HG03135 (cell line): ENCODE measurements at regions not wholly inside any gene's neighbourhood (a gene's known extent, or its start where the extent isn't known, plus 50 kb on each side); places are given as distances from the start of the nearest gene placed in this dataset.
"Not testable (repeated sequence)": the region's sequence is repeated elsewhere in the genome, so short reads cannot be mapped to it uniquely, and the experiment has no call there.

Experiments
- ATAC-seq: cut with Tn5 transposase; IDR thresholded peaks from one replicate; pipeline ENCODE4 v1.9.1; 2021; ENCODE audit warnings: mild to moderate bottlenecking, moderate library complexity; ENCODE audit not compliant: unreplicated experiment

GRCh38 chr12:24381790-24382189 is 432.3 kb upstream of the SOX5 start:
- no peak for ATAC-seq

DNA sequence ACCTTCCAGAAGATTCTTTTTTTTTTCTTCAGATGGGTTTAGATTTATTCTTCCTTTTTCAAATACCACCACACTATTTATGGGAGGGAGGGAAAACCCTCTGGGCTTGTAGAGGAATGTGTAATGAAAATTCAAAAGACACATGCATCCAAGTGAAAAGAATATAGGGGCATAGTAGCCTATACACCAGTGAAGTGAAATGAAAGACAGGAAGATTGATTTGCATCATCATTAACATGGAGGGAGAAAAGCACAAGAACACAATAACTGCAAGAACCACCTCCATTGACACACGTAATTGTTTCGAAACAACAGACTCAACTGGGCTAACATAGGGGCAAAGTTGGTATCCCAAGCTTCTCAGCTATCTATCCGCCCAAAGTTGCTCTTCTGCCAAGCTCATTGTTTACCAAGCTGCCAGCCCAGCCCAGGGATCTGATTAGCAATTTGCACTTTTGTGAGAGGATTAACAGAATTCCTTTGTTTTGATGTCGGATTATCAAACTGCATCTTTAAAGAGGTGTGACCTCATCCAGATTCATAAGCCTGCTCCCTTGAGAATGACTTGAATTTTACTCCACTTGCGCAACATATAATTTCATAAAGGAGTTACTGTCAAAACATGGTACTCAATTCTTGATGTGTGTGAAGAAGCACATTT is 430.5 kb upstream of the SOX5 start:
- ATAC-seq = no peak

DNA sequence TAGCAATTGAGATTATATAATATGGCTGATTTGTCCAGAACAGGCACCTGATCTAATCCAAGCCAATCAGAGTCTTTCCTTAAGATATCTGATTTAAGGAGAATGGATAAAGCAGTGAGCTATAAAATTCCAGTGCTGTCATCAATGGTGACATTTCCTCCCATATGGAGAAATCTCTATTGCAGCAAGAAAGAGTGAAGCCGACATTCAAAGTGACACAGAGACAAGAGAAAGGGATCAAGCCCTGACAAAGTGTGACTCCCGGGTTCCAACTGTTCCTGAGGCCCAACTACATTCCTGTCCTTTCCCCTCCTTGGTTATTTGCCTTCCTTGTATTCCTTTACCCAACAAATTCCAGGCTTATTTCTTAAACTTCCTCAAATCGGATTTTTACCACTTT is 430.0 kb upstream of the SOX5 start:
- ATAC-seq = no peak

DNA sequence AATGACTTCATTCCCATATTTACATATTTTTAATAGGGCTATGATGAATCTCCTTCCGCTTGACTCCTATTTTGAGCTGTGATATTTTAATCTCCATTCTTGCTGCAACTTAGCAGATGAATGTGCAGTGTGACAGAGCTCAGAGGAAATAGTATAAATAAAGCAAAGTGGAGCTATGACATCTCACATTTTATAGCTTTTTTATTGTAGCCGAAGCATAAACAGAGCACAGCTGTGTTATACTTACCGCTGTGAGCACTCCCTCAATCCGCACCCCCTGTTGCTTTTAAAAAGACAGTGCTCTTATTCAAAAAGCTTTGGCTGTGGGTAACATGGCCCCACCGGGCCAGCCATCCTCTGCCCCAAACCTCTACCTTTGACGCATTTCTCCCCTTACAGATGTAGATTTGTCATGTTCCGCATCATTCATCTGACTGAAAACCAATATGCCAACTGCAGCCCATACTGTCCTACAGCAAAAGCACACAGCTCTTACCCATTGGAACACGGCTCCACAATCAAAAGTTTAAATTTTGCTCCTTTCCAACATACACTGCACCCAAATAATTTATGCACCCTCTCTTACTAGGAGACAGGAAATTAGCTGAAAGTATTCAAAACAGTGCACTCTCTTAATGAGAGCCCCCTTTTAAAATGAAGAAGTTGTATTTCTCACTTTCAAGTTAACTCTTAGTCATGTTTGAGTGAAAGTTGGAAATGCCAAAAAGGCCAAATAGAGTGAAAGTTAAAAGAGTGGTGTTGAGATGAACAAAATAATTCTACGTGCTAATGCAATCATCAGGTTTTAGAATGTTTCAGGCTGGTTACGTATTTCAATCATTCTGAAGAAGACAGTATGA is 429.3 kb upstream of the SOX5 start:
- ATAC-seq = peak; percentile 82

GRCh38 chr12:24374452-24374851 is 425.0 kb upstream of the SOX5 start:
- ATAC-seq = no peak

DNA sequence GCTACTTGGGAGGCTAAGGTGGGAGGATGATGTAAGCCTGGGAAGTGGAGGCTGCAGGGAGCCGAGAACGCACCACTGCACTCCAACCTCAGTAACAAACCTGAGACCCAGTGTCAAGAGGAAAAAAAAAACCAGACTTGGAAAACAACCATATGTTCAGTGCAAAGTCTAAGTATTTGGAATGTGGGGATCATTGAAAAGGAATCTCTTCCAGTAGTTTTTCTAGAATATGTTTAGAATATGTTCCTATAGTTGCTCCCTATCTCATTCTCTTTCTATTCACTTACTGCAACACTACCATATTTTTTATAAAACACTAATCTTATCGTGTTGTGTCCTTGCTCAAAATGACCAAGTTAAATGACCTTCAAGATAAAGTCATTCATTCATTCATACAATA is 423.5 kb upstream of the SOX5 start:
- ATAC-seq = no peak

DNA sequence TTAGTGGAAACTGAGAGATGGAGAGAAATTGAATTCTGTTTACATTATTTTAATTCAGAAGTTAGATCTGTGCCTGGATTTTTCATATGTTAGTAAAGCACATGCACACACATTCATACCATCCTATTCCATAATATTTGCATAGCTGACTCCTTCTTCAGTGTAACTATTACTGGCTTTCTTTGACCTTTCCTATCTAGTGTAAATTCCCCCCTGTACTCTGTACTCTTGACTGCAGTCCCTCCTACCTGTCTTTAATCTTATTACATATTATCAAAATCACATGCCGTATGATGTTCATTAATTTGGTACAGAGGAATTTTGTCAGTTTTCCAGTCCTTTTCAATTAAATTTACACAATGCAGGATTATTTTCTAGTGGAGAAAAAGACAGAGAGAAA is 417.0 kb upstream of the SOX5 start:
- ATAC-seq = no peak

- ATAC-seq = no peak
Measured at GRCh38 chr12:24364921-24365320, 415.5 kb upstream of the SOX5 start.

DNA sequence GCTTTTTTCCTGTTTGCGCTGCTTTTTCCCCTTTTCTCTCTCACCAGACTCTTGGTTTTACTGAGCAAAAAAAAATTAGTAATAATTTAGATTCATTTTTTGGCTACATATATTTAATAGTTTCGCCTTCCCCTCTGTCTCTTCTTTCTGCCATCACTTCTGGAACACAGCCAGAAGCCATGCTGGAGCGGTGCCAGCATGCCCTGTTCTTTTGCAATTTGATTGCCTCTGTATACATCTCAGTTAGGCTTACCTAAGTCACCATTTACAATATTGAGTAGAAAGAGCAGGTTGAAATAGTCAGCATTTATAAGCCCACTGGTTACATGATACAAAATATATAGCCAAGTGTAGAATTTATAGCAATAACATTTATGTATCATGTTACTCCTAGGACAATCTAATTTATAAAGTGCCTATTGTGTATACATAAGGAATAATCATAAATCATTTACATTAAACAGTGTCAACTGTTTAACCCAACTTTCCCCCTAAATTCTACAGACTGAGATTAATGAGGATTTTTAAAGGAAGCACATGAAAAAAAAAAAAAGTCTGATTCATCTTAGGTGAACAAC is 413.8 kb upstream of the SOX5 start:
- no peak for ATAC-seq

- no peak for ATAC-seq
Measured at GRCh38 chr12:24361877-24362580, 412.6 kb upstream of the SOX5 start.

GRCh38 chr12:24360907-24361306 is 411.4 kb upstream of the SOX5 start:
- peak; percentile 71 for ATAC-seq

DNA sequence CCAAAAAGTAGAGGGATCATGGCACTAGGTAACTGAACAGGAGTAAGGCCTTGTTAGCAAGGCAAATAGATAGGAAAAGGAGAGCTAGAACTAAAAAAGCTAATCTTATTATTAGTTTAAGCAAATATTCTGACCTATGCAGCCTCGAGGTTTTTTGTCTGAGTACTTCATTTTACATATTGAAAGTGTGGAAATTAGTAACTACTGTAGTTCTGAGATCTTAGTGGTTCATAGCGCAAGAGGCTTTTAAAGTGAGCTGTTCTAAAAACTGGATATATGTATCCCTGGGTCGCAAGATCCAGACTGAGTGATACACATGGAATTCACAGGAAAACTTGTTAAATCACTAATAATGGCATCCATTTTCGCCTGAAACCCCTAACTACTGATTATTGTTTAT is 411.0 kb upstream of the SOX5 start:
- ATAC-seq = peak; percentile 48

DNA sequence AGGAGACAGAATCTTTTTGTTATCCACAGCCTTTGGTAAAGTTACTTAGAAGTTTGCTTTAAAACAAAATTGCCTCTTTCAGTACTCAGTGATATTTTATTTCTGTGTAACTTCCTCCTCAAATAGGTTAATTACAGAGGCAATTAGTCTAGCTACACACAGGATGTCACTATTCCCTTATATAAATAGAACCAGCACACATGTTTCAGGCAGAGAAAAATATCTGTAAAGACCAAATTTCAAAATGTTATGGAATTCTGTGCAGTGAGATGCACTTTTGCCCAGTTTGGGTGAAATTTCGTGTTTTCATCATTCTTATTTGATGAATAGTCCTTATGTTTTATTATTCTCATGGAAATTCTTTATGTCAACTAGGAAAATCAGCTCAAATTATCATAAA is 410.6 kb upstream of the SOX5 start:
- ATAC-seq = no peak

- no peak for ATAC-seq
Measured at GRCh38 chr12:24359418-24359817, 409.9 kb upstream of the SOX5 start.

GRCh38 chr12:24356240-24356804 is 406.9 kb upstream of the SOX5 start:
- ATAC-seq = peak; percentile 57

- ATAC-seq = no peak
Measured at GRCh38 chr12:24352363-24352762, 402.9 kb upstream of the SOX5 start.

DNA sequence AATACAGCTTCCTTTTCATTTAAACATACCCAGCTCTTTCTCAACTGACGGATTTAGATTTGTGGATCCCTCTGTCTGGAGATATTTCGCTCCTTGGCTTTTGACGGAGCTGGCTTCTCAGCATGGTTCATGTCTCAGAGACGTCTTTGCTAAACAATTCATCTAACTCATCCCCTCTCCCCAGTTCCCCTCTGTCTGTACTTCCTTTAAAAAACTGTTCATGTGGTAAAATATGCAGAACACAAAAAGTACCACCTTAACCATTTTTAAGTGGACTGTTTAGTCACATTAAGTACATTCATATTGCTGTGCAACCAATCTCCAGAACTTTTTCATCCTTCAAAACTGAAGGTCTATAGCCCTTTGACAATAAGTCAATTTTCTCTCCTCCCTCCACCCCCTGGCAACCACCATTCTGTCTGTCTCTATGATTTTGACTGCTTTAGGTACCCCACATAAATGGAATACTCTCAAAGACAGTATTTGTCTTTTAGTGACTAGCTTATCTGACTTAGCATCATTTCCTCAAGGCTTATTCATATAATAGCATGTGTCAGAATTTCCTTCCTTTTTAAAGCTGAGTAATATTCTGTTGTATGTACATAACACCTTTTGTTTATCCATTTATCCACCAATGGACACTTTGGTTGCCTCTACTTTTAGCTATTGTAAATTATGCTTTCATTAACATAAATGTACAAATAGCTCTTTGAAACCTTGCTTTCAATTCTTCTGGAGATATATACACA is 399.8 kb upstream of the SOX5 start:
- no peak for ATAC-seq

GRCh38 chr12:24348180-24348579 is 398.7 kb upstream of the SOX5 start:
- not testable (repeated sequence) for ATAC-seq

DNA sequence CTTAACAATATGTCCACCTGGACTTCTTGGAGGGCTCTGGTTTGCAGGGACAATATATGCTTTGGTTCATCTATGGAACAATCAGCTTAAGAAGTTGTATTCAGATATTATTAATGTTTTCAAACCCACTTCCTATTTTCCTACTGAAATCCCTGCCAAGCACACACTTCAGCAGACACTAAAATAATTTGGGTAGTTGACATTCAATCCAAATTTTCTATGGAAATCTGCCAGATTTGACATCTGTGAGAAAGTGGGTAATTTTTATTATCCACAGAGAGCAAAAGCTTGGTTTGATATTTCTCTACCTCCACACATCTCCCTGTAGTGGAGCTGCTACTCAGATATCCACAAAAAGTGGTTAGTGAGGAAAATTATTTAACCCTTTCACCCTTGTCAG is 378.8 kb upstream of the SOX5 start:
- ATAC-seq = no peak

GRCh38 chr12:24325331-24325730 is 375.9 kb upstream of the SOX5 start:
- no peak for ATAC-seq
